Gastrocnemius medialis (tissue), 4 donors: ENCODE measurements at regions not wholly inside any gene's neighbourhood (a gene's known extent, or its start where the extent isn't known, plus 50 kb on each side); places are given as distances from the start of the nearest gene placed in this dataset.

Experiments used
- ATAC-seq, 2 donors: fragments of 150-250 bp; one replicate each; pipeline ENCODE4 v1.9.1; 2016
- DNase-seq, 2 donors: peaks; one replicate each; pipeline ENCODE4 v3.0.0-alpha.2; 2019
- H3K27ac ChIP-seq, 4 donors: fragments of 200-600 bp; sonication (generic); 1 replicate in 1 of 4; 2 replicates in 3 of 4; pipeline ENCODE4 v1.5.1; 2016 to 2018; ENCODE audit warnings: mild to moderate bottlenecking in 2 of 4, moderate library complexity in 1 of 4
- H3K27me3 ChIP-seq, 3 donors: fragments of 200-600 bp; sonication (generic) in 2 of 3; 1 replicate in 1 of 3; 2 replicates in 2 of 3; pipeline versions ENCODE4 v1.5.1 to v1.6.0; 2016 to 2019; ENCODE audit warnings: mild to moderate bottlenecking in 1 of 3, moderate library complexity in 1 of 3
- H3K36me3 ChIP-seq, 2 donors: fragments of 200-600 bp; sonication (generic) in 1 of 2; one replicate each; pipeline ENCODE4 v1.5.1; 2017 to 2018
- H3K4me1 ChIP-seq, 2 donors: fragments of 200-600 bp; sonication (generic) in 1 of 2; one replicate each; pipeline ENCODE4 v1.5.1; 2016 to 2017; ENCODE audit warnings: mild to moderate bottlenecking in 2 of 2
- H3K4me3 ChIP-seq, 4 donors: fragments of 200-600 bp; sonication (generic) in 3 of 4; 1 replicate in 1 of 4; 2 replicates in 3 of 4; pipeline ENCODE4 v1.5.1; 2016 to 2019; ENCODE audit warnings: mild to moderate bottlenecking in 2 of 4
- H3K9me3 ChIP-seq, 3 donors: fragments of 200-600 bp; sonication (generic) in 2 of 3; 1 replicate in 1 of 3; 2 replicates in 2 of 3; pipeline ENCODE4 v1.5.1; 2016 to 2019
- POLR2A ChIP-seq, 2 donors: fragments of 450-650 bp; IDR thresholded peaks; one replicate each; pipeline ENCODE4 v1.6.1; 2017; ENCODE audit warnings: antibody characterized with exemption in 2 of 2, mild to moderate bottlenecking in 2 of 2, moderate library complexity in 2 of 2
- in situ Hi-C, 4 donors: fragments of 200-750 bp; cut with MboI; loops; one replicate each; pipeline versions ENCODE4 v1.15.0 to v1.8.0; 2017; ENCODE audit warnings: low sequenced_read_pairs in 4 of 4
- intact Hi-C: fragments of 100-400 bp; cut with DNase I; formaldehyde crosslinking; loops from one replicate; pipeline ENCODE4 v1.15.1; 2023; ENCODE audit warnings: low total_unique reads
- TF ChIP-seq, protein P1 (sequence below), 5 experiments: fragments of 450-650 bp in 3 of 5; fragments of 200-600 bp in 2 of 5; sonication (generic) in 2 of 5; IDR thresholded peaks in 4 of 5; conservative IDR thresholded peaks in 1 of 5; 1 replicate in 4 of 5; 2 replicates in 1 of 5; pipeline ENCODE4 v1.5.1; 2016 to 2019; ENCODE audit warnings: antibody characterized with exemption in 5 of 5, mild to moderate bottlenecking in 3 of 5, moderate library complexity in 3 of 5

DNA sequence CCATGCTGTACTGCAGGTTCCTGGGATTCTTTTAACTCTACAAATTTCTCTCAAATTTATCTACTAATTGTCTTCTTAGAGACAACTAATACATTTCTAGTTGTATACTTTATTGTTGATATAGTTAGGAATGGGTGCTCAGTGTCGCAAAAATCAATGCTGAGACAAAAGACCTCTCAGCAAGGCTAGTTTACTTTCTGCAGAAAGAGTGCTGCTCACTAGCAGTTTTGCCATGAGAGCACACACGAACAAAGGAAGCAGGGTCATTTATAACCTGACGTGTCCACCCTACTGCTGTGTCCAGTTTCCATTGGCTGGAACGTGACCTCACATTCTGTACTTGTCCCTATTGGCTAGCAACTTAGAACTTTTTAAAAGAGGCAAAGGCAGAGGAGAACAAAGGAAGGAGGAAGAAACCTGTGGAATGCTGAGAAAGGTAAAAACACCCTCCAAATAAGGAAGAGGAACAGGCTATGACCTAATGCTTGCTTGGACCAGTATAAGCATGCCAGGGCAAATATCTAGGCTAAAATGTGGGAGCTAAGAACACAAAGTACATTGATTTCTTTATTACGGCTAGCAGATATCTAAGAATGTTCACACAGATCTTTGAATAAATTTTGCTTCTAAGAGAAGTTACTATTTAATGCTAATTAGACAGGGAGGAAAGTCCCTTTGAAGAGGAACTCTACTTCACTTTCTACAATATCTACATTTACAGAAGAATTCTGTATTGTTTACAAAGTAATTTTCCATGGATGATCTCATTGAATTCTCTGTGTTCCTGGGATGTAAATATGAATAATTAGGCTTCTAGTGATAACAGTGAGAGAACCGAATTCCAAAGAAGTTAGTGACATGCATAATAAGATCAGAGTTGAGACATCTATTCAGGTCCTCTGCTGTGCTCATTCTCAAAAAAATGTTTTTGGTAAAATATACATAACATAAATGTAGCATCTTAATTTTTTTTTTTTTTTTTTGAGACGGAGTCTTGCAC, 86.0 kb upstream of the MAP10 start:
- TF ChIP-seq, protein P1, sequence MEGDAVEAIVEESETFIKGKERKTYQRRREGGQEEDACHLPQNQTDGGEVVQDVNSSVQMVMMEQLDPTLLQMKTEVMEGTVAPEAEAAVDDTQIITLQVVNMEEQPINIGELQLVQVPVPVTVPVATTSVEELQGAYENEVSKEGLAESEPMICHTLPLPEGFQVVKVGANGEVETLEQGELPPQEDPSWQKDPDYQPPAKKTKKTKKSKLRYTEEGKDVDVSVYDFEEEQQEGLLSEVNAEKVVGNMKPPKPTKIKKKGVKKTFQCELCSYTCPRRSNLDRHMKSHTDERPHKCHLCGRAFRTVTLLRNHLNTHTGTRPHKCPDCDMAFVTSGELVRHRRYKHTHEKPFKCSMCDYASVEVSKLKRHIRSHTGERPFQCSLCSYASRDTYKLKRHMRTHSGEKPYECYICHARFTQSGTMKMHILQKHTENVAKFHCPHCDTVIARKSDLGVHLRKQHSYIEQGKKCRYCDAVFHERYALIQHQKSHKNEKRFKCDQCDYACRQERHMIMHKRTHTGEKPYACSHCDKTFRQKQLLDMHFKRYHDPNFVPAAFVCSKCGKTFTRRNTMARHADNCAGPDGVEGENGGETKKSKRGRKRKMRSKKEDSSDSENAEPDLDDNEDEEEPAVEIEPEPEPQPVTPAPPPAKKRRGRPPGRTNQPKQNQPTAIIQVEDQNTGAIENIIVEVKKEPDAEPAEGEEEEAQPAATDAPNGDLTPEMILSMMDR (IDR thresholded peaks at IDR 0.05 in 4 of 5, conservative IDR thresholded peaks at IDR 0.05 in 1 of 5) = no peak
- TF ChIP-seq POLR2A (IDR thresholded peaks at IDR 0.05) = no peak
- DNase-seq (no peak), ATAC-seq (no peak)
- no peaks in the 10 kb centered on the region for H3K36me3 ChIP-seq
- intact Hi-C loops (no loop called here), in situ Hi-C loops (no loop called here)
- no peak overlapping the region for H3K4me3 ChIP-seq
- no peak overlapping the region for H3K27ac ChIP-seq
- no peaks in the 10 kb centered on the region for H3K27me3 ChIP-seq
- H3K4me1 ChIP-seq = no peaks in the 10 kb centered on the region
- H3K9me3 ChIP-seq = no peaks in the 10 kb centered on the region

DNA sequence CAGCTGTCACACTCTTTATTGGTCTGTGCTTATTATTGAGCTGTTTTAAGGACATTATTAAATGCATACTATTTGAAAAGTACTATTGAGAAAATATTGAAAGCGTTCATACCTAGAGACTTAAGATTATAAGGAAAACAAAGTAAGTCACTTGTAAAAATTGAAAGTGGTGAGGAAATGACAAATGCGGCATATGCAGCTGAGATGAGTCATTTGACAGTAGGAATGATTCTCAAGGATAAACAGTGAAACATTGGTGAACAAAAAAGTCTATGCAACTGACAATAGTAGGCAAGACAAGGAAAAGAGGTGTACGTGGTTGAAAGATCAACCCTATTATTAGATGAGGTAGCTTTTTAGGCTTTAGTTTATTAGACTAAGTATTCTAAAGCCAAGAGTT, 82.6 kb upstream of the MAP10 start:
- no peaks in the 10 kb centered on the region for H3K36me3 ChIP-seq
- TF ChIP-seq POLR2A (IDR thresholded peaks at IDR 0.05) = no peak
- TF ChIP-seq, protein P1 (IDR thresholded peaks at IDR 0.05 in 4 of 5, conservative IDR thresholded peaks at IDR 0.05 in 1 of 5) = no peak
- H3K4me1 ChIP-seq = no peaks in the 10 kb centered on the region
- H3K9me3 ChIP-seq = no peaks in the 10 kb centered on the region
- DNase-seq (no peak), ATAC-seq (no peak)
- H3K27ac ChIP-seq = no peak overlapping the region
- in situ Hi-C loops = no loop called here
- no peaks in the 10 kb centered on the region for H3K27me3 ChIP-seq
- intact Hi-C loops = no loop called here
- H3K4me3 ChIP-seq = no peak overlapping the region

DNA sequence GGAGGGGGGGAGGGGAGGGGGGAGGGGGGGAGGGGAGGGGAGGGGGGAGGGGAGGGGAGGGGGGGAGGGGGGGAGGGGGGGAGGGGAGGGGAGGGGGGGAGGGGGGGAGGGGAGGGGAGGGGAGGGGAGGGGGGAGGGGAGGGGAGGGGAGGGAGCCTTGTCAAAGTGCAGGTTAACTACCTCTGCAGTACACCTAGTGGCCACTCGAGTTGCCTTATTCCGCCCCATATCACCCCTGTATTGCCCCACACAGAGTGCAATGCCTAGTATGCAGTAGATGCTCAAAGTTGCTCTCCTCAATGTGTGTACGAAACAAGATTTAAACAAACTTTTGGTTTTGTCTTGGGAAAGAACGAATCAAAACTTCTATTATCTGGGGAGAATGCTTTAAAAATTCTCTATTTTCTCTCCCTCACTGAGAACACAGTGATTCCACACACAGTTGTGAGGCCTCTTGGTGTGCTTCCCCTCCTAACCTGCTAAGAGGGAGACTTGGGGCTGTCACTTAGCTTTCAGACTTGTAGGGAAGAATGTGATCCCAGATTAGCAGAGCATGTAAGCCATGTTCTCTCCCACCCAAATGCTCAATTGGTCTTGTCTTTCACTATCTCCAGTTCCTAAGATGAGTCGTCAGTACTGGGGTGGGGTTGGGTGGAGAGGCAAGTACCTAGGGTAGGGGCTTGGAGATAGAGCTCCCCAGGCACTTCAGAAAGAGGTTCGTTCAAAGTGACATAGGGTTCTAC, 79.7 kb upstream of the MAP10 start:
- TF ChIP-seq, protein P1 (IDR thresholded peaks at IDR 0.05 in 4 of 5, conservative IDR thresholded peaks at IDR 0.05 in 1 of 5) = no peak
- no peak for TF ChIP-seq POLR2A (IDR thresholded peaks at IDR 0.05)
- no peak for ATAC-seq
- Histone ChIP-seq H3K9me3 (no peaks in the 10 kb centered on the region), H3K4me1 (no peaks in the 10 kb centered on the region), H3K27ac (no peak overlapping the region), H3K4me3 (no peak overlapping the region), H3K36me3 (no peaks in the 10 kb centered on the region), H3K27me3 (no peaks in the 10 kb centered on the region)
- intact Hi-C loops (no loop called here), in situ Hi-C loops (no loop called here)
- no peak for DNase-seq

DNA sequence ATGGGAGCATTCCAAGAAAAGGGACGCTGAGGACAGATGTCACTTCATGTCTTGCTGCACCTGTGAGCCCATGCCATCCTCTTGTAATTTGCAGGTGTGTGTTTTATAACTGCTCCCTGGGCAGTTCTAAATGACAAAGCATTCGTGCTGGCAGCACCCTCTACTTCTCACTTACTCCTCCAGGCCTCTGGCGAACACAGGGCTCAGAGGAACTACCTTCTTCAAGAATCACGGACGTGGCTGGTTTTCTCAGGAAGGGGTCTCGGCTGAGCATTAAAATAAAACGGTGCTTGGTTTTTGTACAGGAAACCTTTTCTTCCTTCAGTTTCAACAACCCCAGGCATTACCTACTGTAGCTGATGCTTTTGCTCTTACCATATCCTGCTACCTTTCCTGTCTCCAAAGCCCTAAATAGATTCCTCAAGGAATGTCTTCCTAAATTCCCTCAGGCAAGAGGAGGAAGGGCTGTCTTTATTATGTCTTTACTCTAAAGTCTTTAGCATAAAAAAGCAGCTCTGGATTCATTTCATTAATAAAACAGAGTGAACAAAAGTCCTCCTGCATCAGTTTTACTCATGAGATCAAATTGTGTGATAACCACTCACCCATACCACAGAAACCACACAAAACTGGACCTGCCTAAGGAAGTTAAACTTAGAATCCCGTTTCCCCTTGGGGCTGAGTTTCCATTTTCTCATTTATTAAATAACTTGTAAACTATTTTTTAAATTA, 79.0 kb upstream of the MAP10 start:
- in situ Hi-C loops = no loop called here

More for the DNA sequence above, 79.0 kb upstream of the MAP10 start:
- intact Hi-C loops = no loop called here
- no peaks in the 10 kb centered on the region for H3K4me1 ChIP-seq
- DNase-seq = no peak
- H3K9me3 ChIP-seq = no peaks in the 10 kb centered on the region
- H3K27me3 ChIP-seq = no peaks in the 10 kb centered on the region
- TF ChIP-seq, protein P1 (IDR thresholded peaks at IDR 0.05 in 4 of 5, conservative IDR thresholded peaks at IDR 0.05 in 1 of 5) = no peak
- TF ChIP-seq POLR2A (IDR thresholded peaks at IDR 0.05) = no peak
- no peaks in the 10 kb centered on the region for H3K36me3 ChIP-seq
- H3K27ac ChIP-seq = no peak overlapping the region
- no peak overlapping the region for H3K4me3 ChIP-seq
- no peak for ATAC-seq
